ENCODE measurements at regions not wholly inside any gene's neighbourhood (a gene's known extent, or its start where the extent isn't known, plus 50 kb on each side); places are given as distances from the start of the nearest gene placed in this dataset.

GRCh38 chrX:39560271-39560670 is 537.5 kb downstream of the BCOR start:
- H3K14ac ChIP-seq (replicated peaks; ENCODE audit: low read depth, low read length) = no peak overlapping the region
- ChIA-PET CTCF (no interaction called here), POLR2A (ENCODE audit: unreplicated experiment) (no interaction called here)
- H2BK20ac ChIP-seq (ENCODE audit: low read depth, low read length) = no peak overlapping the region
- in situ Hi-C loops (cut with MboI; ENCODE audit: low sequenced_read_pairs) = loop anchor here (10.0 kb wide), 1 partner anchor 65 kb away; no protein-coding TSS in a partner anchor
- H3K9me1 ChIP-seq (ENCODE audit: insufficient read depth, low read length) = no peaks in the 10 kb centered on the region
- H2BK120ac ChIP-seq (ENCODE audit: low read depth, low read length) = no peak overlapping the region
- H3K56ac ChIP-seq (ENCODE audit: extremely low read depth, insufficient read depth, low read length) = no peak overlapping the region
- H3K18ac ChIP-seq (ENCODE audit: low read depth, low read length) = no peak overlapping the region
- DNase-seq (no peak), ATAC-seq (ENCODE audit: low read depth) (no peak)
- H3K9me3 ChIP-seq (ENCODE audit: control insufficient read depth, insufficient read depth, low read length) = 0 out of 2 replicates have a peak, but pooled peaks cover 3% of the 10 kb centered on the region
- no peak overlapping the region for H2BK15ac ChIP-seq (ENCODE audit: low read depth, low read length)
- H3K4me1 ChIP-seq (ENCODE audit: control insufficient read depth, insufficient read depth, low read length) = no peaks in the 10 kb centered on the region
- no peak overlapping the region for H3K27ac ChIP-seq (ENCODE audit: insufficient read depth, low read length)
- H3K23ac ChIP-seq (ENCODE audit: low read depth, low read length) = no peak overlapping the region
- H3K36me3 ChIP-seq (ENCODE audit: control insufficient read depth, insufficient read depth, low read length) = no peaks in the 10 kb centered on the region
- H2AFZ ChIP-seq (replicated peaks; ENCODE audit: low read length, poor library complexity) = no peak overlapping the region
- no peaks in the 10 kb centered on the region for H3K79me1 ChIP-seq (ENCODE audit: low read depth in 1 of 2, low read length in 2 of 2)
- WGBS, 2 experiments (ENCODE audit: extremely low coverage in 2 of 2, insufficient read length in 1 of 2) = 72% methylated on average over 6 of the region's 12 CpGs; no CpG with 5 or more reads in 1 of the 2 experiments
- H2AK9ac ChIP-seq (replicated peaks; ENCODE audit: low read depth, low read length, poor library complexity) = no peak overlapping the region
- dilution Hi-C loops (cut with HindIII; ENCODE audit: low sequenced_read_pairs, unreplicated experiment) = no loop called here
- no peak overlapping the region for H4K91ac ChIP-seq (ENCODE audit: insufficient read depth, low read depth, low read length)
- H3K27me3 ChIP-seq (ENCODE audit: control insufficient read depth, insufficient read depth, low read length) = peaks cover 28% of the 10 kb centered on the region
- H4K5ac ChIP-seq (ENCODE audit: low read depth, low read length) = no peak overlapping the region
- H4K20me1 ChIP-seq (ENCODE audit: insufficient read depth, low read length) = no peaks in the 10 kb centered on the region
- no peak overlapping the region for H3K4me3 ChIP-seq (ENCODE audit: insufficient read depth, low read depth, low read length)
- TF ChIP-seq SMC3 (IDR thresholded peaks at IDR 0.05; ENCODE audit: low read depth, low read length) = no peak
- TF ChIP-seq RCOR1 (IDR thresholded peaks at IDR 0.05; ENCODE audit: insufficient replicate concordance, low read length) = no peak
- TF ChIP-seq ELK1 (IDR thresholded peaks at IDR 0.05; ENCODE audit: borderline replicate concordance, low read depth, low read length) = no peak
- TF ChIP-seq MAZ (IDR thresholded peaks at IDR 0.05; ENCODE audit: borderline replicate concordance, low read depth, low read length) = no peak
- no peak for TF ChIP-seq POLR2A (IDR thresholded peaks at IDR 0.05; ENCODE audit: low read depth, low read length)
- no peak for TF ChIP-seq CEBPB (IDR thresholded peaks at IDR 0.05; ENCODE audit: low read depth, low read length)
- no peak for TF ChIP-seq CHD1 (IDR thresholded peaks at IDR 0.05; ENCODE audit: low read depth, low read length)
- no peak for TF ChIP-seq MXI1 (IDR thresholded peaks at IDR 0.05; ENCODE audit: borderline replicate concordance, low read depth, low read length)
- no peak for TF ChIP-seq MAFK (IDR thresholded peaks at IDR 0.05; ENCODE audit: low read depth, low read length)
- no peak for TF ChIP-seq BHLHE40 (IDR thresholded peaks at IDR 0.05; ENCODE audit: low read depth, low read length)
- intact Hi-C loops (cut with micrococcal nuclease) = no loop called here
- H3K4me2 ChIP-seq (ENCODE audit: low read depth, low read length) = no peak overlapping the region
- no peak overlapping the region for H2BK5ac ChIP-seq (ENCODE audit: low read depth, low read length, poor library complexity, severe bottlenecking)
- no peak overlapping the region for H4K8ac ChIP-seq (ENCODE audit: low read depth in 2 of 2, low read length in 2 of 2)
- BruUV-seq (replicated peaks) = no TSS peak
- H3K4ac ChIP-seq (ENCODE audit: low read depth, low read length) = no peak overlapping the region
- no peak overlapping the region for H2AK5ac ChIP-seq (ENCODE audit: low read depth, low read length)
- no peak overlapping the region for H3K9ac ChIP-seq (ENCODE audit: low read depth, low read length)

All from IMR-90 (cell line).